ENCODE measurements at regions not wholly inside any gene's neighbourhood (a gene's known extent, or its start where the extent isn't known, plus 50 kb on each side); places are given as distances from the start of the nearest gene placed in this dataset.

DNA sequence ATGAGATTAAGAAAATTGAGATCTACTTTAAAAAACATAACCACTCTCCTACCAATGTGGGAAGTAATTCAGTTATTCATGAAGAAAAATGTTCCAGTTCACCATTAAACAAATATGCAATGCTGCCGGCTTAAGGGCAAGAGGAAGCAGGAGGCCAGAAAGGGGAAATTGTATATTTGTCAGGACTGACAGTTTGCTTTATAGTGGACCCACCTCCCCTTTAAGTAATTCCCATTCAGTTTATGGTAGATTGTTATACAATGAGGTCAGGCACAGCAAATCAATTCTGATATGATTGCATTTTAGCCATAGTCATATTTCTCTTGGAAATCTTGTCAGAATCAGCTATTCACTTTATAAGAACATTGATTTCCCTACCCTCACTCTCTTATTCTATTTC lies 547.8 kb downstream of the FRK start (continued):
- TF ChIP-seq CHD7 (IDR thresholded peaks at IDR 0.05; ENCODE audit: insufficient replicate concordance, low read length): no peak
- TF ChIP-seq ATF2 (IDR thresholded peaks at IDR 0.05; ENCODE audit: low read length): no peak
- no peak for TF ChIP-seq SP1 (IDR thresholded peaks at IDR 0.05; ENCODE audit: low read depth, low read length)
- TF ChIP-seq SRF (IDR thresholded peaks at IDR 0.05; ENCODE audit: low read depth, low read length): no peak
- no peak for TF ChIP-seq FOSL1 (IDR thresholded peaks at IDR 0.05; ENCODE audit: insufficient read depth, low read depth, low read length)
- TF ChIP-seq BCL11A (IDR thresholded peaks at IDR 0.05; ENCODE audit: low read depth in 2 of 2, low read length in 2 of 2): no peak
- TF ChIP-seq ASH2L (IDR thresholded peaks at IDR 0.05; ENCODE audit: low read length): no peak
